WTC11 (cell line): ENCODE measurements at regions not wholly inside any gene's neighbourhood (a gene's known extent, or its start where the extent isn't known, plus 50 kb on each side); places are given as distances from the start of the nearest gene placed in this dataset.

Experiments used
- ATAC-seq: fragments of 200-7000 bp; cut with Tn5 transposase; 2 replicates; pipeline ENCODE4 v1.10.0; 2021; ENCODE audit warnings: mild to moderate bottlenecking, moderate library complexity
- CTCF ChIA-PET: fragments of 300-600 bp; sonication (Branson Sonifier 250); formaldehyde crosslinking; loops from one replicate; lab custom pipeline; 2021; ENCODE audit warnings: antibody characterized with exemption; lab: Charles Lee
- POLR2A ChIA-PET: fragments of 350-600 bp; sonication (Branson Sonifier 250); formaldehyde crosslinking; loops from one replicate; lab custom pipeline; 2021; ENCODE audit warnings: antibody characterized with exemption; lab: Charles Lee
- DNase-seq: peaks from one replicate; pipeline ENCODE4 v3.0.0; 2021; ENCODE audit warnings: low spot score
- H3K27ac Mint-ChIP-seq: 2 replicates; pipeline ENCODE4 v1.8.0; 2021; ENCODE audit warnings: mixed read lengths
- H3K27me3 Mint-ChIP-seq: 2 replicates; pipeline ENCODE4 v1.8.0; 2021; ENCODE audit warnings: low read depth, mild to moderate bottlenecking, moderate library complexity, mixed read lengths
- H3K36me3 Mint-ChIP-seq: 2 replicates; pipeline ENCODE4 v1.8.0; 2021; ENCODE audit warnings: mixed read lengths
- H3K4me1 Mint-ChIP-seq: 2 replicates; pipeline ENCODE4 v1.8.0; 2022; ENCODE audit warnings: mixed read lengths
- H3K4me3 Mint-ChIP-seq: 2 replicates; pipeline ENCODE4 v1.8.0; 2021; ENCODE audit warnings: mild to moderate bottlenecking, moderate library complexity, mixed read lengths
- H3K9me3 Mint-ChIP-seq: 2 replicates; pipeline ENCODE4 v1.8.0; 2021; ENCODE audit warnings: mixed read lengths
- CREM ChIP-seq: sonication (generic); formaldehyde crosslinking; IDR thresholded peaks from 2 replicates; pipeline ENCODE4 v1.8.1; 2022; ENCODE audit warnings: mild to moderate bottlenecking, missing genetic modification reagents, moderate library complexity
- ESRRA ChIP-seq: sonication (generic); formaldehyde crosslinking; IDR thresholded peaks from 2 replicates; pipeline ENCODE4 v1.8.1; 2022; ENCODE audit warnings: mild to moderate bottlenecking, missing genetic modification reagents, borderline replicate concordance
- FOXJ3 ChIP-seq: sonication (generic); formaldehyde crosslinking; IDR thresholded peaks from 2 replicates; pipeline ENCODE4 v1.9.0; 2021; ENCODE audit warnings: missing genetic modification reagents, mild to moderate bottlenecking, borderline replicate concordance
- FOXK1 ChIP-seq: sonication (generic); formaldehyde crosslinking; IDR thresholded peaks from 2 replicates; pipeline ENCODE4 v1.8.0; 2022; ENCODE audit warnings: mild to moderate bottlenecking, moderate library complexity, missing genetic modification reagents
- GTF2I ChIP-seq: fragments of 250-450 bp; sonication (Bioruptor Pico); conservative IDR thresholded peaks from 2 replicates; pipeline ENCODE4 v1.4.0; 2021; ENCODE audit warnings: mild to moderate bottlenecking
- IRF2 ChIP-seq: sonication (generic); formaldehyde crosslinking; IDR thresholded peaks from 2 replicates; pipeline ENCODE4 v1.8.0; 2022; ENCODE audit warnings: low read depth, missing genetic modification reagents, borderline replicate concordance
- MAX ChIP-seq: sonication (generic); formaldehyde crosslinking; IDR thresholded peaks from 2 replicates; pipeline ENCODE4 v1.8.0; 2022; ENCODE audit warnings: mild to moderate bottlenecking, missing genetic modification reagents
- MYBL2 ChIP-seq: sonication (generic); formaldehyde crosslinking; IDR thresholded peaks from 2 replicates; pipeline ENCODE4 v1.8.1; 2023; ENCODE audit warnings: mild to moderate bottlenecking, moderate library complexity, missing genetic modification reagents
- NR3C1 ChIP-seq: sonication (generic); formaldehyde crosslinking; conservative IDR thresholded peaks from 2 replicates; pipeline ENCODE4 v1.8.1; 2023; ENCODE audit warnings: low read depth, mild to moderate bottlenecking, missing genetic modification reagents
- SMAD3 ChIP-seq: sonication (generic); formaldehyde crosslinking; IDR thresholded peaks from 2 replicates; pipeline ENCODE4 v1.8.0; 2022; ENCODE audit warnings: missing genetic modification reagents, mild to moderate bottlenecking, borderline replicate concordance
- SOX15 ChIP-seq: fragments of 250-450 bp; sonication (Bioruptor Pico); IDR thresholded peaks from 2 replicates; pipeline ENCODE4 v1.9.0; 2021; ENCODE audit warnings: mild to moderate bottlenecking
- SP1 ChIP-seq: sonication (generic); formaldehyde crosslinking; conservative IDR thresholded peaks from 2 replicates; pipeline ENCODE4 v1.8.1; 2022; ENCODE audit warnings: missing genetic modification reagents
- TEAD1 ChIP-seq: sonication (generic); formaldehyde crosslinking; IDR thresholded peaks from 2 replicates; pipeline ENCODE4 v1.8.0; 2022; ENCODE audit warnings: mild to moderate bottlenecking, missing genetic modification reagents
- ZBTB21 ChIP-seq: sonication (generic); formaldehyde crosslinking; IDR thresholded peaks from 2 replicates; pipeline ENCODE4 v1.8.1; 2023; ENCODE audit warnings: mild to moderate bottlenecking, missing genetic modification reagents, borderline replicate concordance
- ZNF121 ChIP-seq: sonication (generic); formaldehyde crosslinking; IDR thresholded peaks from 2 replicates; pipeline ENCODE4 v1.8.0; 2023; ENCODE audit warnings: missing genetic modification reagents
- ZSCAN18 ChIP-seq: fragments of 250-450 bp; sonication (Bioruptor Pico); IDR thresholded peaks from 2 replicates; pipeline ENCODE4 v2.1.2; 2022; ENCODE audit warnings: mild to moderate bottlenecking, moderate library complexity
- TF ChIP-seq, protein P1 (sequence below): sonication (generic); formaldehyde crosslinking; conservative IDR thresholded peaks from 2 replicates; pipeline ENCODE4 v1.8.1; 2023; ENCODE audit warnings: mild to moderate bottlenecking, low read depth, missing genetic modification reagents, moderate library complexity
- TF ChIP-seq, protein P2 (sequence below): fragments of 250-450 bp; sonication (Bioruptor Pico); IDR thresholded peaks from 2 replicates; pipeline ENCODE4 v1.9.0; 2021; ENCODE audit warnings: mild to moderate bottlenecking
- TF ChIP-seq, protein P3 (sequence below): sonication (generic); formaldehyde crosslinking; IDR thresholded peaks from 2 replicates; pipeline ENCODE4 v1.8.0; 2022; ENCODE audit warnings: mild to moderate bottlenecking, missing genetic modification reagents
- TF ChIP-seq, protein P4 (sequence below): sonication (generic); formaldehyde crosslinking; IDR thresholded peaks from 2 replicates; pipeline ENCODE4 v1.8.0; 2022; ENCODE audit warnings: mild to moderate bottlenecking, missing genetic modification reagents
- TF ChIP-seq, protein P5 (sequence below): sonication (generic); formaldehyde crosslinking; conservative IDR thresholded peaks from 2 replicates; pipeline ENCODE4 v1.8.1; 2022; ENCODE audit warnings: mild to moderate bottlenecking, missing genetic modification reagents

DNA sequence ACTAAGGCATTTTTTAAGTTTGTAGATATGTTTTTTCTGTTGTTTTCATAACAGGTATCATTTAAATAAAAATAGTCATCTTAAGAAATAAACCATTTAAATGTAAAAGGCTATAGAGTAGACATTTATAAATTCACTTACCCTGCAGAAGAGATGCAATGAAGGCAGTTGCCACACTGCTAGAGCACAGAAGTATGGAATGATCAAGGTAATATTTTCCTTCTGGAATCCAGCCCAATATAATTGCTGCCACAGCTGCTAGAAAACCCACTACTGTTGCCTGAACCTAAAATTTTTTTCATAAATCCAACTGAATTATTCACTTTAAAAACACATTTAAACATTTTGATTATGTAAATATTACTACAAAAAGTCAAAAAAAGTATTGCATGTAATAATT is 69.2 kb downstream of the SLC41A2 start:
- POLR2A ChIA-PET, result no interaction called here
- H3K4me3 Mint-ChIP-seq, result no peak overlapping the region
- no peak for ATAC-seq

GRCh38 chr12:104888481-104888880 is 69.6 kb downstream of the SLC41A2 start:
- Mint-ChIP-seq H3K9me3 (peaks cover 15% of the 10 kb centered on the region), H3K36me3 (peaks cover 13% of the 10 kb centered on the region), H3K4me3 (no peak overlapping the region), H3K27ac (no peak overlapping the region), H3K27me3 (no peaks in the 10 kb centered on the region), H3K4me1 (no peaks in the 10 kb centered on the region)
- DNase-seq, result no peak
- ATAC-seq, result no peak
- CTCF ChIA-PET, result no interaction called here
- POLR2A ChIA-PET, result no interaction called here
- no peak for TF ChIP-seq ZBTB21 (CRISPR knock-in tag)
- TF ChIP-seq TEAD1 (CRISPR knock-in tag), result no peak
- TF ChIP-seq NR3C1 (CRISPR knock-in tag), result no peak
- no peak for TF ChIP-seq GTF2I (CRISPR knock-in tag)
- no peak for TF ChIP-seq CREM
- no peak for TF ChIP-seq MAX (CRISPR knock-in tag)
- TF ChIP-seq SOX15 (CRISPR knock-in tag), result no peak
- TF ChIP-seq, protein P1, sequence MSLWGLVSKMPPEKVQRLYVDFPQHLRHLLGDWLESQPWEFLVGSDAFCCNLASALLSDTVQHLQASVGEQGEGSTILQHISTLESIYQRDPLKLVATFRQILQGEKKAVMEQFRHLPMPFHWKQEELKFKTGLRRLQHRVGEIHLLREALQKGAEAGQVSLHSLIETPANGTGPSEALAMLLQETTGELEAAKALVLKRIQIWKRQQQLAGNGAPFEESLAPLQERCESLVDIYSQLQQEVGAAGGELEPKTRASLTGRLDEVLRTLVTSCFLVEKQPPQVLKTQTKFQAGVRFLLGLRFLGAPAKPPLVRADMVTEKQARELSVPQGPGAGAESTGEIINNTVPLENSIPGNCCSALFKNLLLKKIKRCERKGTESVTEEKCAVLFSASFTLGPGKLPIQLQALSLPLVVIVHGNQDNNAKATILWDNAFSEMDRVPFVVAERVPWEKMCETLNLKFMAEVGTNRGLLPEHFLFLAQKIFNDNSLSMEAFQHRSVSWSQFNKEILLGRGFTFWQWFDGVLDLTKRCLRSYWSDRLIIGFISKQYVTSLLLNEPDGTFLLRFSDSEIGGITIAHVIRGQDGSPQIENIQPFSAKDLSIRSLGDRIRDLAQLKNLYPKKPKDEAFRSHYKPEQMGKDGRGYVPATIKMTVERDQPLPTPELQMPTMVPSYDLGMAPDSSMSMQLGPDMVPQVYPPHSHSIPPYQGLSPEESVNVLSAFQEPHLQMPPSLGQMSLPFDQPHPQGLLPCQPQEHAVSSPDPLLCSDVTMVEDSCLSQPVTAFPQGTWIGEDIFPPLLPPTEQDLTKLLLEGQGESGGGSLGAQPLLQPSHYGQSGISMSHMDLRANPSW, result no peak
- TF ChIP-seq, protein P2, sequence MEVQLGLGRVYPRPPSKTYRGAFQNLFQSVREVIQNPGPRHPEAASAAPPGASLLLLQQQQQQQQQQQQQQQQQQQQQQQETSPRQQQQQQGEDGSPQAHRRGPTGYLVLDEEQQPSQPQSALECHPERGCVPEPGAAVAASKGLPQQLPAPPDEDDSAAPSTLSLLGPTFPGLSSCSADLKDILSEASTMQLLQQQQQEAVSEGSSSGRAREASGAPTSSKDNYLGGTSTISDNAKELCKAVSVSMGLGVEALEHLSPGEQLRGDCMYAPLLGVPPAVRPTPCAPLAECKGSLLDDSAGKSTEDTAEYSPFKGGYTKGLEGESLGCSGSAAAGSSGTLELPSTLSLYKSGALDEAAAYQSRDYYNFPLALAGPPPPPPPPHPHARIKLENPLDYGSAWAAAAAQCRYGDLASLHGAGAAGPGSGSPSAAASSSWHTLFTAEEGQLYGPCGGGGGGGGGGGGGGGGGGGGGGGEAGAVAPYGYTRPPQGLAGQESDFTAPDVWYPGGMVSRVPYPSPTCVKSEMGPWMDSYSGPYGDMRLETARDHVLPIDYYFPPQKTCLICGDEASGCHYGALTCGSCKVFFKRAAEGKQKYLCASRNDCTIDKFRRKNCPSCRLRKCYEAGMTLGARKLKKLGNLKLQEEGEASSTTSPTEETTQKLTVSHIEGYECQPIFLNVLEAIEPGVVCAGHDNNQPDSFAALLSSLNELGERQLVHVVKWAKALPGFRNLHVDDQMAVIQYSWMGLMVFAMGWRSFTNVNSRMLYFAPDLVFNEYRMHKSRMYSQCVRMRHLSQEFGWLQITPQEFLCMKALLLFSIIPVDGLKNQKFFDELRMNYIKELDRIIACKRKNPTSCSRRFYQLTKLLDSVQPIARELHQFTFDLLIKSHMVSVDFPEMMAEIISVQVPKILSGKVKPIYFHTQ (CRISPR knock-in tag), result no peak
- TF ChIP-seq SP1, result no peak
- TF ChIP-seq, all 79 proteins: peak for 0

More for the DNA sequence above, 69.2 kb downstream of the SLC41A2 start:
- no peaks in the 10 kb centered on the region for H3K27me3 Mint-ChIP-seq
- no peaks in the 10 kb centered on the region for H3K4me1 Mint-ChIP-seq
- TF ChIP-seq SMAD3 (CRISPR knock-in tag) (no peak), FOXJ3 (CRISPR knock-in tag) (no peak), ZNF121 (CRISPR knock-in tag) (no peak), ESRRA (CRISPR knock-in tag) (no peak), IRF2 (no peak), FOXK1 (CRISPR knock-in tag) (no peak), MYBL2 (CRISPR knock-in tag) (no peak), ZSCAN18 (CRISPR knock-in tag) (no peak)
- TF ChIP-seq, protein P3, sequence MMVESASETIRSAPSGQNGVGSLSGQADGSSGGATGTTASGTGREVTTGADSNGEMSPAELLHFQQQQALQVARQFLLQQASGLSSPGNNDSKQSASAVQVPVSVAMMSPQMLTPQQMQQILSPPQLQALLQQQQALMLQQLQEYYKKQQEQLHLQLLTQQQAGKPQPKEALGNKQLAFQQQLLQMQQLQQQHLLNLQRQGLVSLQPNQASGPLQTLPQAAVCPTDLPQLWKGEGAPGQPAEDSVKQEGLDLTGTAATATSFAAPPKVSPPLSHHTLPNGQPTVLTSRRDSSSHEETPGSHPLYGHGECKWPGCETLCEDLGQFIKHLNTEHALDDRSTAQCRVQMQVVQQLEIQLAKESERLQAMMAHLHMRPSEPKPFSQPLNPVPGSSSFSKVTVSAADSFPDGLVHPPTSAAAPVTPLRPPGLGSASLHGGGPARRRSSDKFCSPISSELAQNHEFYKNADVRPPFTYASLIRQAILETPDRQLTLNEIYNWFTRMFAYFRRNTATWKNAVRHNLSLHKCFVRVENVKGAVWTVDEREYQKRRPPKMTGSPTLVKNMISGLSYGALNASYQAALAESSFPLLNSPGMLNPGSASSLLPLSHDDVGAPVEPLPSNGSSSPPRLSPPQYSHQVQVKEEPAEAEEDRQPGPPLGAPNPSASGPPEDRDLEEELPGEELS (CRISPR knock-in tag), result no peak
- TF ChIP-seq, protein P4, sequence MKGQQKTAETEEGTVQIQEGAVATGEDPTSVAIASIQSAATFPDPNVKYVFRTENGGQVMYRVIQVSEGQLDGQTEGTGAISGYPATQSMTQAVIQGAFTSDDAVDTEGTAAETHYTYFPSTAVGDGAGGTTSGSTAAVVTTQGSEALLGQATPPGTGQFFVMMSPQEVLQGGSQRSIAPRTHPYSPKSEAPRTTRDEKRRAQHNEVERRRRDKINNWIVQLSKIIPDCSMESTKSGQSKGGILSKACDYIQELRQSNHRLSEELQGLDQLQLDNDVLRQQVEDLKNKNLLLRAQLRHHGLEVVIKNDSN (CRISPR knock-in tag), result no peak
- TF ChIP-seq, protein P5, sequence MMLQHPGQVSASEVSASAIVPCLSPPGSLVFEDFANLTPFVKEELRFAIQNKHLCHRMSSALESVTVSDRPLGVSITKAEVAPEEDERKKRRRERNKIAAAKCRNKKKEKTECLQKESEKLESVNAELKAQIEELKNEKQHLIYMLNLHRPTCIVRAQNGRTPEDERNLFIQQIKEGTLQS, result no peak
- TF ChIP-seq, all 79 proteins: peak for 0
- no peak for DNase-seq
- H3K36me3 Mint-ChIP-seq, result peaks cover 9% of the 10 kb centered on the region
- CTCF ChIA-PET, result interaction anchor here (1.6 kb wide), 1 partner anchor 507 kb away, joined by 3 read pairs; no protein-coding TSS in a partner anchor
- peaks cover 13% of the 10 kb centered on the region for H3K9me3 Mint-ChIP-seq
- H3K27ac Mint-ChIP-seq, result no peak overlapping the region
